Heart right ventricle (tissue), 16 donors: ENCODE measurements at regions not wholly inside any gene's neighbourhood (a gene's known extent, or its start where the extent isn't known, plus 50 kb on each side); places are given as distances from the start of the nearest gene placed in this dataset.

Experiments
- ATAC-seq, 8 donors: fragments of 200-7000 bp; cut with Tn5 transposase; one replicate each; pipeline ENCODE4 v1.9.1; 2020; ENCODE audit warnings: mild to moderate bottlenecking in 8 of 8, moderate library complexity in 8 of 8, moderate number of reproducible peaks in 1 of 8
- DNase-seq, 2 donors: peaks; one replicate each; pipeline ENCODE4 v3.0.0-alpha.2; 2020
- H3K27ac ChIP-seq, 10 donors: fragments of 200-600 bp; sonication (generic) in 2 of 10; one replicate each; pipeline versions ENCODE4 v1.5.0 to v1.8.0; 2020 to 2022; ENCODE audit warnings: mild to moderate bottlenecking in 3 of 10
- H3K27me3 ChIP-seq, 7 donors: fragments of 200-600 bp; one replicate each; pipeline ENCODE4 v1.8.0; 2021 to 2022; ENCODE audit warnings: mild to moderate bottlenecking in 2 of 7
- H3K36me3 ChIP-seq, 9 donors: fragments of 200-600 bp; sonication (generic) in 1 of 9; one replicate each; pipeline versions ENCODE4 v1.5.0 to v1.8.0; 2020 to 2022; ENCODE audit warnings: mild to moderate bottlenecking in 2 of 9
- H3K4me1 ChIP-seq, 9 donors: fragments of 200-600 bp; sonication (generic) in 1 of 9; one replicate each; pipeline versions ENCODE4 v1.5.0 to v1.8.0; 2020 to 2022; ENCODE audit warnings: mild to moderate bottlenecking in 4 of 9
- H3K4me3 ChIP-seq, 10 donors: fragments of 200-600 bp; sonication (generic) in 2 of 10; one replicate each; pipeline versions ENCODE4 v1.5.0 to v1.8.0; 2020 to 2022; ENCODE audit warnings: mild to moderate bottlenecking in 7 of 10, moderate library complexity in 2 of 10
- H3K9me3 ChIP-seq, 11 donors: fragments of 200-600 bp in 10 of 11; sonication (generic) in 2 of 11; one replicate each; pipeline versions ENCODE4 v1.5.0 to v1.8.0; 2013 to 2022; ENCODE audit warnings: mild to moderate bottlenecking in 2 of 11, control low read depth in 1 of 11, moderate library complexity in 1 of 11
- CTCF ChIP-seq, 9 donors: fragments of 200-600 bp; sonication (generic) in 2 of 9; IDR thresholded peaks; one replicate each; pipeline versions ENCODE4 v1.5.0 to v1.8.0; 2021 to 2022; ENCODE audit warnings: antibody characterized with exemption in 9 of 9, mild to moderate bottlenecking in 5 of 9, moderate library complexity in 1 of 9
- WGBS, 2 donors: extraction: QIAGEN DNeasy Blood & Tissue Kit; methylation state at CpG; one replicate each; pipeline ENCODE4 v1.1.7; 2013; ENCODE audit warnings: inconsistent platforms in 1 of 2; 5-methylcytosine and 5-hydroxymethylcytosine counted together
- intact Hi-C, 10 donors: fragments of 100-400 bp; cut with DNase I; formaldehyde crosslinking; loops; one replicate each; pipeline versions ENCODE4 v1.11.1 to v1.14.2; 2022
- donor health status: Arrhythmogenic right ventricular cardiomyopathy.
- donor health status: ischemic (EF 13 %, LVEDD 7.1; RV severe dilation, severe dysfunction).
- donor health status: healthy with polysubstance abuse.
- donor health status: DM: no; HTN: yes; CAD: no.
- donor health status: DM: no; HTN: no; CAD: no.
- donor health status: ischemic (EF 25% LVEDD 6.9; RV normal size, moderate dysfunction).
- donor health status: ischemic (EF 25% LVEDD 5.7; RV mildly dilated, moderate dysfunction).
- donor health status: healthy.
- donor health status: DM: yes; HTN: yes; CAD: no.
- donor health status: Ischemic cardiomyopathy.
- donor health status: ischemic (EF 35%, LVEDD 5.7; RV mildly dilated, moderate dysfunction).
- donor health status: nonischemic (EF 11% LVEDD 7.7; RV severe dilation, severe dysfunction).
- donor health status: DM: yes; HTN: yes; CAD: no.
- donor health status: PGD.
- donor health status: ischemic (EF 29% LVEDD 5.4; RV normal size, mild dysfunction).
- donor health status: nonischemic (EF 23%, LVEDD 6.1; RV moderate dilation, normal function).

DNA sequence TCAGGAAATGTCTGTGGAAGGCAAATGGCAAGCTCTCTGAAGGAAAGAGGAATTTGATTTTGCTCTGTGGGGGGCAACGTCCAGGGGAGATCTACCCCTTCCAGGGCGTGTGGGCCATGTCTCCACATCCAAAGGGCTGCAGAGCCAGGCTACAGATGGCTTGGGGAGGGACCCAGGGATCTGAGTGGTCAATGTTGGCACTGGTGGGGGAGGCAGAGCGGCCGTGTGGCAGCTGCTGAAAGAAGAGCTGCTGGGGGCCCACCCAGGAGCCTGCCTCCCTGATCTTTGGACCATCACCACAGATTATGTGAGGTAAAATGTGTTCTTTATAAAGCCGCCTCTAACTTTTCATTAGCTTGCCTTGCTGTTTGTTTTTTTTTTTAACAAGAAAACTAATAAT, 144.1 kb downstream of the HERPUD2 start:
- H3K9me3 ChIP-seq: no peaks in the 10 kb centered on the region
- H3K4me1 ChIP-seq: no peaks in the 10 kb centered on the region
- TF ChIP-seq CTCF (IDR thresholded peaks at IDR 0.05): no peak
- H3K27me3 ChIP-seq: peaks cover 0 to 13% (median 0%) of the 10 kb centered on the region in 7 donors
- intact Hi-C loops: no loop called here
- H3K4me3 ChIP-seq: no peak overlapping the region
- ATAC-seq: no peak
- 78 to 80% methylated on average over 5 of the region's 5 CpGs for WGBS, 2 donors
- no peak for DNase-seq
- no peaks in the 10 kb centered on the region for H3K36me3 ChIP-seq
- no peak overlapping the region for H3K27ac ChIP-seq

- intact Hi-C loops: no loop called here
- 86 to 98% methylated on average over 3 of the region's 3 CpGs for WGBS, 2 donors
- Histone ChIP-seq H3K27me3 (peaks cover 0 to 13% (median 0%) of the 10 kb centered on the region in 7 donors), H3K36me3 (no peaks in the 10 kb centered on the region), H3K4me3 (no peak overlapping the region), H3K4me1 (no peaks in the 10 kb centered on the region), H3K9me3 (no peaks in the 10 kb centered on the region), H3K27ac (no peak overlapping the region)
- DNase-seq: no peak
- ATAC-seq: no peak
- no peak for TF ChIP-seq CTCF (IDR thresholded peaks at IDR 0.05)
Measured at GRCh38 chr7:35549781-35550180, 145.2 kb downstream of the HERPUD2 start.

DNA sequence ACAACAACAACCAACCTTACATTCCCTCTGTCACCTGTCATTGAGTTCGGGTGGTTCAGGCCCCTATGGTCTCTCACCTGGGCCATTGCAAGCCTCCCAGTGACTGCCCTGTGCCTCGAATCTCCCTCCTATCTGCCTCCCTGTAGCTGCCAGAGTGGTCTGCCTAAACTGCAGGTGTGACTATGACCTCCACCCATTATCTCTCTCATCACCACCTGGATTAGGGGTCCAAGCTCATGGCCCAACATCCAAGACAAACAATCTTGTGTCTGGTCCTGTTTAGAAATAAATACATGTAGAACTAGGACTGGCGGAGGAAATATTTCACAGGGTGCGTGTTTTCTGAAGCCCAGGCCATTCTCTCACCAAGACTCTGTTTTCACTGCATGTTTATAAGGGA, 146.6 kb downstream of the HERPUD2 start:
- 92 to 97% methylated on average over 4 of the region's 4 CpGs for WGBS, 2 donors
- DNase-seq (no peak), ATAC-seq (no peak)
- Histone ChIP-seq H3K27me3 (peaks cover 0 to 13% (median 0%) of the 10 kb centered on the region in 7 donors), H3K9me3 (no peaks in the 10 kb centered on the region), H3K27ac (no peak overlapping the region), H3K4me1 (no peaks in the 10 kb centered on the region), H3K4me3 (no peak overlapping the region), H3K36me3 (no peaks in the 10 kb centered on the region)
- TF ChIP-seq CTCF (IDR thresholded peaks at IDR 0.05): no peak
- intact Hi-C loops: no loop called here

- DNase-seq (no peak), ATAC-seq (no peak)
- no peaks in the 10 kb centered on the region for H3K9me3 ChIP-seq
- no peak overlapping the region for H3K27ac ChIP-seq
- H3K4me3 ChIP-seq: no peak overlapping the region
- no peaks in the 10 kb centered on the region for H3K4me1 ChIP-seq
- no peak for TF ChIP-seq CTCF (IDR thresholded peaks at IDR 0.05)
- H3K36me3 ChIP-seq: no peaks in the 10 kb centered on the region
- WGBS, 2 donors: 81 to 92% methylated on average over 7 of the region's 7 CpGs
- intact Hi-C loops: no loop called here
- peaks cover 0 to 13% (median 0%) of the 10 kb centered on the region in 7 donors for H3K27me3 ChIP-seq
Measured at GRCh38 chr7:35546691-35547429, 148.1 kb downstream of the HERPUD2 start.
